GM19452 (cell line): ENCODE measurements at regions not wholly inside any gene's neighbourhood (a gene's known extent, or its start where the extent isn't known, plus 50 kb on each side); places are given as distances from the start of the nearest gene placed in this dataset.

Experiments used
- ATAC-seq: cut with Tn5 transposase; IDR thresholded peaks from one replicate; pipeline ENCODE4 v1.9.1; 2021; ENCODE audit not compliant: unreplicated experiment

DNA sequence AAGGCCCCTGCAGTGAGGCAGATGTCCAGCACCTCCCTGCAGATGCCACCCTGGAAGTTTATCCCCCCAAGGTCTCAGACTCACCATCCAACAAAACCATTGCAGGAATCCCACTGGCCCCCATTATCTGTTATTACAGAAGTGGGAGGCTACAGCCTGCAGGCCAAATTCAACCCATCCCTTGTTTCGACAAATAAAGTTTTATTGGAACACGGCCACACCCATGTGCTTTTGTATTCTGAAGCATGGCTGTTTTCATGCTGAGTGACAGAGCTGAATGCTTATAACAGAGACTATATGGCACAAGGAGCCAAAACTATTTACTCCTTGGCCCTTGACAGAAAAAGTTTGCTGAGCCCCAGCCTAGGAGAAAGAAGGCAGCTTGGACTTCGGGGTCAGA is 428.8 kb downstream of the CDK5RAP2 start:
- ATAC-seq, result no peak

- ATAC-seq, result no peak
Observed at GRCh38 chr9:120138955-120139354, 441.0 kb downstream of the CDK5RAP2 start.

- ATAC-seq, result no peak
Observed at GRCh38 chr9:120137186-120137840, 442.7 kb downstream of the CDK5RAP2 start.

- ATAC-seq, result no peak
Observed at GRCh38 chr9:120136696-120137095, 443.3 kb downstream of the CDK5RAP2 start.

DNA sequence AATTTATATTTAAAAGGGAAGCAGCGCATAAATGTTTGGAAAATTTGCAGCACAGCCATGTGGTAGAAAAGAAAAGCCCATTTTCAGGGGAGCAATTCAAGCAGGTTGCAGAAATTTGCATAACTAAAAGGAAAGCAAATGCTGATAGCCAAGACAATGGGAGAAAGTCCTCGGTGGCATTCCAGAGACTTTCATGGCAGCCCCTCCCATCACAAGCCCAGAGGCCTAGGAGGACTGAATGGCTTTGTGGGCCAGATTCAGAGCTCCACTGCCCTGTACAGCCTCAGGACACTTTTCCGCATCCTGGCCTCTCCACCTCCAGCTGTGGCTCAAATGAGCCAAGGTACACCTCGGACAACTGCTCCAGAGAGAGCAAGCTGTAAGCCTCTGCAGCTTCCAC is 462.9 kb downstream of the CDK5RAP2 start:
- no peak for ATAC-seq

GRCh38 chr9:120110520-120110919 is 469.4 kb downstream of the CDK5RAP2 start:
- no peak for ATAC-seq

- no peak for ATAC-seq
Observed at GRCh38 chr9:120109242-120109641, 470.7 kb downstream of the CDK5RAP2 start.

DNA sequence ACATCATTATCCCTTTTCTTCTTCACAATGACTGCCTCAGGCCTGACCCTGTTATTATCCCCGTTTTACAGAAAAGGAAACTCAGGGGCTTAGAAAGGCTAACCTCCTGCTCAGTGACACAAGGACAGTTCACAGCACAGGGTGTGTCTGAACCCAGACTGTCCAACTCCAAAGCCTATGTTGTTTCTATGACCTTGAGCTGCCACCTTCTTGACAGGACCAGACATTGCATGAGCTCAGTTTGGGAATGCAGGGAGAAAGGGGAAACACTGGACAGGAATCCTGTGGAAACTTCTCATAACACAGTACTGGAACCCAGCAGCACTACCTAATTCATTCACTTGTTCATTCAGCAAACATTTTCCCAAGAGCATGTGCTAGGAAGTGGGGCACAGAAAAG is 472.8 kb downstream of the CDK5RAP2 start:
- no peak for ATAC-seq

GRCh38 chr9:120104771-120105170 is 475.2 kb downstream of the CDK5RAP2 start:
- ATAC-seq, result no peak

DNA sequence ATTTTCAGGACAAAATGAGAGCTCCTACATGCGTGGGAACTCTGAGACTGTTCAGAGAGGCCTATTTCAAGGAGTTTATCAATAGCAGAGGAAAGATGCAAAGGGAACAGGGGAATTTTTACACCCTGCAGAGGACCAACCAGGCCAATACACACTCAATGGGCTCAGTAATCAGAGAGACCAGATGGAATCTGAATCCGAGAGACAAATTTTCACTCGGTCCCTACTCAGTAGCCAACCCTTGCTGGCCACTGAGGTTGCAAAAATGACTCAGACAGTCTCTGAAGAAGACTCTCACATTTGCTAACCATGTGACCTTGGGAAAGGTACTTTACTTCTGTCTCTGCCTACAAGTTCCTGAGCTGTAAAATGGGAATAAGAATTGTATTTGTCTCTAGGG is 479.4 kb downstream of the CDK5RAP2 start:
- ATAC-seq, result no peak

DNA sequence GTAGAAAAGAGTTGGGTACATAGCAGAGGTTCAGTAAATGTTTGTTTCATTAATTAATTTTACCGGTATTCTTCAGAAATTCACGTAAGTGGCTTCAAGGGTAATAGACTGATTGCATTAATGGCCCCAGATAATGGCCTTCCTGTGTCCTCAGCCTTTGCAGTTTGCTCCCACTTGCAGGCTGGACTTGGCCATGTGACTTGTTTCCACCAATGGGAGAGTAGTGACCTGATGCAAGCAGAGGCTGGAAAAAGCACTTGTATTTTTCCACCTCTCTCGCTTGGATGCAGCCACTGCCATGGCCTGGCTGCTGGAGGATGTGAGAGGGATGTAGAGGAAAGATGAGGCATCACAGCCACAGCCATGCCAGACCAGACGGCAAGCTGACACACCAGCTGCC is 480.9 kb downstream of the CDK5RAP2 start:
- no peak for ATAC-seq

DNA sequence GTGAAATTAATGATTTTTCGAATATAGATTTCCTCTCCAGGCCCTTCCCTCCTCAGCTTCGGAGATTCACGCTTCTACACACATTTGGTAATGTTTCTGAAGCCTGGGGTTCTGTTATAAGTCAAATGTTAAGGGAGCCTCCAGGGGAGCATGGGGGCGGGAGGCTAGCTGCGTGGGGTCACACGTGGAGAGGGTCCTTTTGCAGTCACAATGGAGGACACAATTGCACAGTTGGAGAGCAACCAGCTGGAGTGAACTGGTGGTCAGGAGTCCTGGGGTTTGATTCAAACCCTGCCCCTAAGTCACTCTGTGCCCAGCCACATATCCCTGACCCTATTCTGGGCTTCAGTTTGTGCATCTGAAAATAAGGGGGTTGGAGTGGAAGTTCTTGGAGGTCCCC is 481.4 kb downstream of the CDK5RAP2 start:
- ATAC-seq, result no peak

- no peak for ATAC-seq
Observed at GRCh38 chr9:120091206-120091605, 488.8 kb downstream of the CDK5RAP2 start.

DNA sequence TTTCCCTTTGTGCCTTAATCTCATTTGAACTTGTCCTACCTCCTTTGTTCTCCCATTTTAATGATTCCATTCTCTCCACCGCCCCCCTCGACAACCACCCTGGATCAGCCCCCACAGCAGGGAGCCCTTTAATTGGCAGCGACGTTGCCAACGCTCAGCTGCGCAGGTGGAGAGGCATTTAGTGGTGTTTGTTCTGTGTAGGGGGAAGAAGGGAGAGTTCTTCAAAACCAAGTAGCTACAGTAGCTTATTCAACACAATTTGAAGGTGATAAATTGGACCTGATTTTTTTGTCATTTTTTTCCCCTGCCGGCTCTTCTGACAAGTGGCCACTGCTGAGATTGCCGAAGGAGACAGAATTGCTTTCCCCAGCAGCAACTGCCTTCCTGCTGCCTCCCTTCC is 499.1 kb downstream of the CDK5RAP2 start:
- ATAC-seq, result no peak

DNA sequence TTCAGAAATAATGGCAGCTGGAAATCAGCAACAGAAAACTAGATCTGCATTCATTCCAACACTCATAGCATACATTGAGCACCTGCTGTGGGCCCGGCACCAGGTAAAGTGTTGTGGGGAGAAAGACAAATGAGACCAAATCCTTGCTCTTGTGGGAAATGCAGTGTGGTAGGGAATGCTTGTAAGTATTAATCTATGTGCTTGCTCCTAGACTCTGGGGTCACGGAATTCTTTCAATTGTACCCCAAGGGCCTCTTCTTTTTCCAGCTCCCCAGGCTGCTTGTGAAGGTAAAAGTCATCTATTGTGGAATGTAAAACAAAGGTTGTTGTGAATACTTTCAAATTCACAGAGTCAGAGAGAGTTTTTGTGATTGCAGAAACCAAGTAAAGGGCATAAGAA is 501.9 kb downstream of the CDK5RAP2 start:
- ATAC-seq, result no peak

DNA sequence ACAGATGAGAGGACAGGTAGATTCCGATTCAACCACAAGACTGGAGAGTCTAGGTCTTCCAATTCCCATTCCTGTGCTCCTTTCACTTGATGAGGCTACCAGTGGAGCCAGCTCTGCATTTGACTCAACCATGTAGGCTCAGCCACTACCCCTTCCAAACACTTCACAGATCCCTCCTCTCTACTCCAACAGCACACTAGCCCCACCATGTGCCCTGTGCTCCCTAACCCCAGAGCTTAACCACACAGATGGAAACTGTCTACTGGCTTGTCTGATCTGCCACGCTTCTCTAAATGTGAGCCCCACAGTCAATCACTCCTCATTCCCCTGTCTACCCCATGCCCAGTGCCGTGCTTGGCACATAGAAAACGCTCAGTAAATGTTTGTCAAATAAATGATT is 508.2 kb downstream of the CDK5RAP2 start:
- no peak for ATAC-seq

GRCh38 chr9:120066315-120066714 is 513.7 kb downstream of the CDK5RAP2 start:
- ATAC-seq, result no peak

- ATAC-seq, result no peak
Observed at GRCh38 chr9:120065151-120065550, 514.8 kb downstream of the CDK5RAP2 start.

GRCh38 chr9:120045011-120045410 is 535.0 kb downstream of the CDK5RAP2 start:
- no peak for ATAC-seq

DNA sequence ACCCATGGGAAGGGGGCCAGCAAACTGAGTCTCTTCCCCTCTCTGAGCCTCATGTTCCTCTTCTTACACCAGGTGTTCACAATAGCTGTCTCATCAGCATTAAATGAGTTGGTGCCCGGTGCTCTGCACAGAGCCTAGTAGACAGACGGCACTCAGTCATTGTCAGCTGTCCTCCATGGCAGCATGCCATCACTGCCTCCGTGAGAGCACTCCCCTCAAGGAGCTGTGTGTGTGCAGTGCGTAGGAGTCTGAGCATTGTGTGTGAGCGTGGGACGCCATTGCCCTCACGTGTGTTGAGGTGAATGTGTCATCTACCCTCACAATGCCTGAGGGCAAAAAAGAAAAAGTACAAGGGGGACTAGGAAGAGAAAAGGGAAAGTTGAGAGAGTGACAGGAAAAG is 536.5 kb downstream of the CDK5RAP2 start:
- no peak for ATAC-seq

- ATAC-seq, result no peak
Observed at GRCh38 chr9:120040896-120041295, 539.1 kb downstream of the CDK5RAP2 start.

DNA sequence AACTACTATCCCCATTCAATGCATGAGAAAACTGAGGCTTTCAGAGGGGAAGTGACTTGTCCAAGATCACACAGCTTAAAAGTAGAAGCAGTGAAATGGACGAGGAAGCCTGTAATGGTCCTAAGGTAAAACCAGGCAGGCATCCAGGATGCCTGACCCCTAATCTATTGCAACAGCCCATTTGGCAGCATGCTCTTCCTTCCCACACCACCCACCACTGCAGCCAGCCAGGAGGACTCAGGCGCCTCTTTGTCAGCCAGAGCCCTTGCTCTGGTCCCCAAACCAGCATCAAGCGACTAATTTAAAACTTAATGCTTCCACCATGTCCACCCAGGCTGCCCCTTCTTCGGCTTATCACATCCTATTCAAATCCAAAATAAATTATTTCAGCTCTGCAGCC is 541.6 kb downstream of the CDK5RAP2 start:
- no peak for ATAC-seq

- ATAC-seq, result no peak
Observed at GRCh38 chr9:120032639-120033038, 547.3 kb downstream of the CDK5RAP2 start.
